Ovary (tissue), 7 donors: ENCODE measurements at regions not wholly inside any gene's neighbourhood (a gene's known extent, or its start where the extent isn't known, plus 50 kb on each side); places are given as distances from the start of the nearest gene placed in this dataset.

Source experiments
- DNase-seq, 5 donors: peaks; one replicate each; pipeline ENCODE4 v3.0.0-alpha.2; 2019 to 2020
- H3K27ac ChIP-seq, 2 donors: fragments of 200-600 bp; one replicate each; pipeline versions ENCODE4 v1.5.1 to v1.8.0; 2019 to 2022
- H3K27me3 ChIP-seq: fragments of 200-600 bp; one replicate; pipeline ENCODE4 v1.8.0; 2022
- H3K36me3 ChIP-seq: fragments of 200-600 bp; sonication (generic); one replicate; pipeline ENCODE4 v1.5.1; 2019
- H3K4me1 ChIP-seq: one replicate; pipeline ENCODE4 v1.8.1; 2013; ENCODE audit warnings: mild to moderate bottlenecking, moderate library complexity; ENCODE audit not compliant: insufficient read depth
- H3K4me3 ChIP-seq: fragments of 200-600 bp; sonication (generic); one replicate; pipeline ENCODE4 v1.5.1; 2017
- H3K9me3 ChIP-seq, 2 donors: fragments of 200-600 bp in 1 of 2; sonication (generic) in 1 of 2; one replicate each; pipeline versions ENCODE4 v1.5.1 to v1.8.1; 2013 to 2019; ENCODE audit warnings: mild to moderate bottlenecking in 1 of 2, moderate library complexity in 1 of 2
- CTCF ChIP-seq, 3 donors: fragments of 450-650 bp in 2 of 3; fragments of 200-600 bp in 1 of 3; IDR thresholded peaks; one replicate each; pipeline versions ENCODE4 v1.5.1 to v1.8.0; 2016 to 2022; ENCODE audit warnings: antibody characterized with exemption in 3 of 3, mild to moderate bottlenecking in 1 of 3
- EP300 ChIP-seq: sonication (generic); formaldehyde crosslinking; IDR thresholded peaks from one replicate; pipeline ENCODE4 v1.6.1; 2017; ENCODE audit warnings: antibody characterized with exemption
- POLR2A ChIP-seq: fragments of 450-650 bp; IDR thresholded peaks from one replicate; pipeline ENCODE4 v1.6.1; 2017; ENCODE audit warnings: antibody characterized with exemption, mild to moderate bottlenecking, moderate library complexity
- WGBS, 3 donors: extraction: QIAGEN DNeasy Blood & Tissue Kit in 1 of 3; methylation state at CpG; one replicate each; pipeline versions ENCODE4 v1.1.5 to v1.1.7; 2013 to 2017; 5-methylcytosine and 5-hydroxymethylcytosine counted together
- intact Hi-C, 4 donors: fragments of 100-400 bp; cut with DNase I; formaldehyde crosslinking; loops; one replicate each; pipeline versions ENCODE4 v1.11.0 to v1.15.1; 2022 to 2023
- donor health status: DM: no; HTN: no; CAD: no; lungs with moderate emphysema.
- donor health status: DM: no; HTN: no; CAD: no.
- donor health status: Bipolar disorder and iron deficiency.
- donor health status: DM: no; HTN: no; CAD: no.
- donor health status: DM: yes; HTN: yes; CAD: no.

DNA sequence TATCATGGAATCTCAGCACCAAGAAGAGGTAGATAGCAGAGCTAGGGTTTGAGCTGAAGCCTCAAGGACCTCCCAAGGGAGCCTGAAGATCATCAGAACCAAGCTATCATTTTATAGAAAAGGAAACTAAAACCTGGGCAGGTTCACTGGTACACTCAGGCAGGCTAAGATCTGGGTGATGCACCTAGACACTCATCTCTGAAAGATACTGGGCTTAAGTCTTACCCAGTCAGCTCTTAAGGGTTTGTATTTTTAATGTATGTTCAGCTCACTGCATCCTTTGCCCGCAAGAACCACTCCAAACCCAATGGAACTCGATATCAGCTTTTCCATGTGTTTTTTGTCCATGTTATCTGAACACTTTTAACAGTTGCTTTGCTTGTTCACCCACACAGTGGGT lies 78.0 kb upstream of the SLC22A16 start:
- intact Hi-C loops, result no loop called here
- Histone ChIP-seq H3K27ac (no peak overlapping the region), H3K27me3 (no peaks in the 10 kb centered on the region), H3K4me3 (no peak overlapping the region), H3K9me3 (peaks cover 0 to under 1% of the 10 kb centered on the region in 2 donors), H3K36me3 (no peaks in the 10 kb centered on the region), H3K4me1 (no peaks in the 10 kb centered on the region)
- no peak for TF ChIP-seq CTCF (IDR thresholded peaks at IDR 0.05)
- no peak for TF ChIP-seq EP300
- no peak for TF ChIP-seq POLR2A
- 91 to 93% (median 92%) methylated on average over 2 of the region's 2 CpGs for WGBS, 3 donors
- no peak for DNase-seq

DNA sequence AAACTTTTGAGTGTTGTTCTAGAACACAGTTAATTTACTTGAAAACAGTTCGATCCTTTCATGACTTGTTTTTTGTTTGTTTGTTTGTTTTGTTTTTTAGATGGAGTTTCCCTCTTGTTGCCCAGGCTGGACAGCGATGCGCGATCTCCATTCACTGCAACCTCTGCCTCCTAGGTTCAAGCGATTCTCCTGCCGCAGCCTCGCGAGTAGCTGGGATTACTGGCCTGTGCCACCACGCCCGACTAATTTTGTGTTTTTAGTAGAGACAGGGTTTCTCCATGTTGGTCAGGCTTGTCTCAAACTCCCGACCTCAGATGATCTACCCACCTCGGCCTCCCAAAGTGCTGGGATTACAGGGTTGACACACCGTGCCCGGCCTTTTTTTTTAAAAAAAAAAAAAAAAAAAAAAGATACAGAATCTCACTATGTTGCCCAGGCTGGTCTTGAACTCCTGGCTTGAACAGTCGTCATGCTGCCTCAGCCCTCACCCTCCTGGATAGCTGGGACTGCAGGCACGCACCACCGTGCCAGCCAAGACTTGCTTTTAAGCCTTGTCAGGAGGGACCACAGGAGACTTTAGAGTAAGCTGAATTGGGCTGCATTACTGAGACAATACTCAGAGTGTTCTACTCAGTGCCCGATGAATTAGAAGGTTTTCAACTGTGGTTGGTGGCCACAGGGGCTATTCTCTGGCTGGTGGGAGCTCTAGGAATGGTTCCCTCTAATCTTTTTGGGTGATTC lies 76.7 kb upstream of the SLC22A16 start:
- no peak overlapping the region for H3K4me3 ChIP-seq
- no peak for TF ChIP-seq POLR2A
- TF ChIP-seq CTCF (IDR thresholded peaks at IDR 0.05), result no peak
- TF ChIP-seq EP300, result no peak
- no peaks in the 10 kb centered on the region for H3K9me3 ChIP-seq
- no peaks in the 10 kb centered on the region for H3K27me3 ChIP-seq
- H3K4me1 ChIP-seq, result no peaks in the 10 kb centered on the region
- intact Hi-C loops, result no loop called here
- 95 to 96% (median 95%) methylated on average over 18 of the region's 18 CpGs for WGBS, 3 donors
- no peak for DNase-seq
- H3K27ac ChIP-seq, result no peak overlapping the region
- no peaks in the 10 kb centered on the region for H3K36me3 ChIP-seq

GRCh38 chr6:110552076-110552475 lies 75.7 kb upstream of the SLC22A16 start:
- Histone ChIP-seq H3K4me1 (no peaks in the 10 kb centered on the region), H3K9me3 (no peaks in the 10 kb centered on the region), H3K36me3 (no peaks in the 10 kb centered on the region), H3K27me3 (no peaks in the 10 kb centered on the region), H3K27ac (no peak overlapping the region), H3K4me3 (no peak overlapping the region)
- no peak for DNase-seq
- TF ChIP-seq EP300 (no peak), CTCF (IDR thresholded peaks at IDR 0.05) (no peak), POLR2A (no peak)
- intact Hi-C loops, result no loop called here

- WGBS, 3 donors, result 87 to 91% (median 89%) methylated on average over 11 of the region's 11 CpGs
- Histone ChIP-seq H3K4me1 (no peaks in the 10 kb centered on the region), H3K27me3 (no peaks in the 10 kb centered on the region), H3K36me3 (no peaks in the 10 kb centered on the region), H3K4me3 (no peak overlapping the region), H3K27ac (no peak overlapping the region), H3K9me3 (no peaks in the 10 kb centered on the region)
- intact Hi-C loops, result no loop called here
- DNase-seq, result no peak
- TF ChIP-seq EP300, result no peak
- TF ChIP-seq CTCF (IDR thresholded peaks at IDR 0.05), result no peak
- TF ChIP-seq POLR2A, result no peak
Measured at GRCh38 chr6:110551088-110551487, 74.7 kb upstream of the SLC22A16 start.
